Kidney capillary endothelial cell (primary cell): ENCODE measurements at regions not wholly inside any gene's neighbourhood (a gene's known extent, or its start where the extent isn't known, plus 50 kb on each side); places are given as distances from the start of the nearest gene placed in this dataset.
"Not testable (repeated sequence)": the region's sequence is repeated elsewhere in the genome, so short reads cannot be mapped to it uniquely, and the experiment has no call there.

Source experiments
- DNase-seq: peaks from one replicate; pipeline ENCODE4 v3.0.0-alpha.2; 2018; ENCODE audit warnings: low spot score

DNA sequence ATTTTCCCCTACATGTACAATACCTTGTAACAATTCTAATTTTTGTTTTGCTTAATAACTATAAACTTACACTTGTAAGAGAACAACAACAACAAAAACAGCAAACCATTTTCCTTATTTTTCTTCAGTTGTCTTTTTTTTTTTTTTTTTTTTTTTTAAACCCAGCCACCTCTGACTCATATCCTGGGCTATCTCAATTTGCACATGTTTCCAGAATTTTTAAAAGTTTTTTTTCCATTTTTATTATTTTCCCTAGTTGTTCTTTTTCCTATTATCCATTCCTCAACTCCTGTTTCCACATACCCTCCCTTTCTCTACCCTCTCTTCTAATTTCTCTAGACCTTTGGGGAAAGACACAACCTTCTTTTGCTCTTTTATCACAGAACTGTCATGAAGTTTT, 112.5 kb downstream of the EFEMP1 start:
- DNase-seq: no peak

DNA sequence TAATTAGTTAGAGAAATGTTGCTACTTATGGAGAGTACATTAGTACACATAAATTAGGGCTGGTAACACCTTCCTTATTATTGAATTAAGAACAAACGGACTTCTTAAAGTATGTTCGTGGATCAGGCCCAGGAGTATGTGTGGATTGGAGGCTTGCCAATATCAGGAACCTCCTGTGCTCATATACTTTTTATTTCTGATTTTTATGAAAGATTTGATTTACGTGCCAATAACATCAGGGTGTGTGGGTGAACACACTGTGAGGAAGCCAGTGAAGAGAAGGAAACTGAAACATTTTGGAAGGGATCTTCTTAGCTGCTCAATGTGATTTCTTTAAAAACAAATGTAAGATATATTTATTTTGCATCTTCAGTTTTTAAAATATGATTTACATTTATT, 113.0 kb downstream of the EFEMP1 start:
- no peak for DNase-seq

DNA sequence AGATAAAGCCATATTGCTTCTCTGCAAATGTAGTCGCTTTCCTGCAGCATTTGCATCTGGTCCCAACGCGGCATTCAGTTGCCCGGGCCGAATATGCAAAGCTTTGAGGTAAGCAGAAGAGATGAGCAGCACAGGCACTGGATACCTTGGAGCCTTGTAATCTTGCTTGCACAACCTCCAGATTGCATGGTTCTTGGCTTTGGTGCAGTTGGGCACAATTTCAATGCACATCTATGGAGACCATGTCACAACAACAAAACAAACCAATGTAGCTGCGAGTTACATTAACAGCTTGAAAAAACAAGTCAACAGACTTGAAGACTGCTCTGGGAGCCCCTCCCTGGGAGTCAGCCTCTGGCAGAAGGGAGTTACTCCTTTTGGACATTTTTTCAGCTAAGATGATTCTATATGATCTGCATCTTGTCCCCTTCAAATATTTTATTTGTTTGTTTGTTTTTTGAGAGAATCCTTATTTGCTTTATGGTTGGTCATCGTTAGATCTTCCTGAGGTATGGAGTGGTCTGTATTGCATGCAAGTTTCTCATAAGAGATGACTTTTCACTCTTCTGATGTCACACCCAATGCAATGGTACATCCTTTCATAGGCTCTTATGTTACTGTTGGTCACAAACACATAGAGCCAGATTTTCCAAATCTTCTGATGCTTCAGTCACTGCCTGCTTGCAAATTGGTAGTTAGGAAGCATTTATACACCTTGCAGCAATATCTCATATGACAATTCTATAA, 113.5 kb downstream of the EFEMP1 start:
- no peak for DNase-seq

DNA sequence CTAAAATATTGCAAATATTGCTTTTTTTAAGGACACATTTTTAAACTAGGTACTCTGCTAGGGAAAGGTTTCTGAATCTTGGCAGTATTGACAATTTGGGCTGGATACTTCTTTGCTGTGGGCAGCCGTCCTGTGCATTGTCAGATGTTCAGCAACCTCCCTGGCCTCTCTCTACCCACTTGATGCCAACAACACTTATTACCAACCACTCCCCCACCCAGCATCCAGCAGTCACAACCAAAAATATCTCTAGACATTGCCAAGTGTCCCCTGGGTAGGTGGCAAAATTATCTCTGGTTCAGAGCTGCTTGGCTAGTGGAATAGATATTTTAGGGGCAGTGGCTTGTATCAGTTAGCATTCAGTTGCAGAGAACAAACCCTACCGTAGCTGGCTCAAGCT, 114.3 kb upstream of the PNPT1 start:
- DNase-seq: no peak

DNA sequence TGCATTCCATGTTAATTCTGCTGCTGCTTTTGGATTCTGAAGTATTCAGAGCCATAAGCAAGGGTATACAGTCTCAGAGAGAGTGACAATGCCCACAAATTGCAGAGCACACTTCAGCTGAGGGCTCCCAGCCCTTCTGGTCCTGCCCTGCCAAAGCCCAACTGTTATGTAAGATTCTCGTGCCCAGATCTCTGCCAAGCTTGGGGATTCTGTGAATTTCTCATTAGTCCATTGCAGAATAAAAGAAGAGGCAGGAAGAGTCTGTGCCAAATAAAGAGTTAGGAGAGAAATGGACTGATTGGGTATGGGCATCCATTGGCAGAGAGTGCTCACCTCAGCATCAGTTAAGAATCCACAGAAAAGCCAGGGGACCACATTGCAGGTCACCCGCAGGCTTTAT, 112.0 kb upstream of the PNPT1 start:
- no peak for DNase-seq

DNA sequence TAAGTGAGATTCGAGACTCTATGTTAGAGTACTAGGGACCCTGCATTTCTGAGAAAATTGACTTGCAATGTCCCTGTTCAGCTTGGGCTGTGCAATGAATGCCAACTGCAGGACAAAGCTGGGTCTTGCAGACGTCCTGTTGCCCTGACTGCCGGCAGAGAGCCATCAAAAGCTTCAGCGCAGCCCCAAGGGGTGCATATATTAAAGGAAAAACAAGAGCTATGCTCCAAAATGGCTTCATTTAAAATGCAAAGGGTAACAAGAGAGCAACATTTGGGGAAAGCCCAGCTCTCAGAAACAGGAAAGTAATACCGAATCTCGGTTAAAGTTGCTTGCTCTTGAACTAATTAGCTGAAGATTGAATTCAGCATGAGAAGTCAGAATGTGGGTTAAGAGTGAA, 110.9 kb upstream of the PNPT1 start:
- DNase-seq: no peak

DNA sequence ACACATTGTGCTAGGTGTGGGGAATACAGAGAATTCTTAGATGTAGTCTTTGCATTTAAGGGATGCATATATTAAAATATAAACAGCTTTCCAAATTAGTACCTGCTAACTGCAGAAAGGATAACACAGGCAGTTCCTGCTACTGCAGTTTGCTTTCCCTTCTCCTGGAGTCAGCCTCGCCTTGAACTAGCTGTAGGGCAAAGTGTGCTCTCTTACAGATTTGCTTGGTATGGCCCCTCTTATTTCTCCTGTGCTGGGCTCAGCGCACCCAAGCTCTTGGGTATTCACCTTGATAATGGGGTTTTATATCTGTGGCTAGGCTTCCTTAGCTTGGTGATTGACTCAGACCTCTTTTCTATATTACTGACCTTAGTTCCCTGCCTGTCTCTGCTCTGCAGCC, 108.4 kb upstream of the PNPT1 start:
- DNase-seq: no peak

DNA sequence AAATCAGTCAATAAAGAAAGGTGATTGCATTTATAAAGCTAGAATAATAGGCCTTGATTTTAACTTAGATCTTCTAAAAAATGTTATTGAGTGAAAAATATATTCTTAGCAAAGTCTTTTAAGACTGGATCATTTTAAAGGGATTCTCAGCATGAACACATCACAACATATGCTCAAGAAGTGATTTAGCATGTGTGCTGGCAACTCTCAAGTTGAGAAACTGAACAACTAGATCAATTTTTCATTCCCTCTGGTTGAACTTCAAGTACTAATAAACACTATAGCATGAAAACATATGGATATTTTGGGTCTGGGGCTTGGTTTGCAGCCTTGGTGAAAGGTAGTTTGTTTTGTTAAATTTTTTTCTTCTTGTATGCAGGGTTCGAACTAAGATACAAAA, 107.8 kb upstream of the PNPT1 start:
- no peak for DNase-seq

DNA sequence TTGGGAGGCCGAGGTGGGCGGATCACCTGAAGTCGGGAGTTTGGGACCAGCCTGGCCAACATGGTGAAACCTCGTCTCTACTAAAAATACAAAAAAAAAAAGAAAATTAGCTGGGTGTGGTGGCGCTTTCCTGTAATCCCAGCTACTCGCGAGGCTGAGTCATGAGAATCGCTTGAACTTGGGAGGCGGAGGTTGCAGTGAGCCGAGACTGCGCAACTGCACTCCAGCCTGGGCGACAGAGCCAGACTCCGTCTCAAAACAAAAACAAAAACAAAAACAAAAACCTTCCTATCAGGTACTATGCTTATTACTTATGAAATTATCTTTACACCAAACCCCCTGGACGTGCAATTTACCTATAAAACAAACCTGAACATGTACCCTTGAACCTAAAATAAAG, 106.0 kb upstream of the PNPT1 start:
- DNase-seq: not testable (repeated sequence)

DNA sequence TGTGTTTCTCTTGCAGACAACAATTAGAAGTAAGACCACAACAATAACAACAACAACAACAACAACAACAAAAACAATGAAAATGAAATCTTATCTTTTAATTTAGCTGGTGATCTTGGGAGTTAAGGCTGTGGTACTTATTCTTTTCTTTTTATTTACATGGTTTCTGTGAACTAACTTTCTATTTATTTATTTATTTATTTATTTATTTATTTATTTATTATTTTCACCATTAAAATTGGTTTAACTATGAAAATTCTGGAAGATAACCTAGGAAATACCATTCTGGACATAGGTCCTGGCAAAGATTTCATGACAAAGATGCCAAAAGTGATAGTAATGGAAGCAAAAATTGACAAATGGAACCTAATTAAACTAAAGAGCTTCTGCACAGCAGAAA, 102.5 kb upstream of the PNPT1 start:
- DNase-seq: no peak

DNA sequence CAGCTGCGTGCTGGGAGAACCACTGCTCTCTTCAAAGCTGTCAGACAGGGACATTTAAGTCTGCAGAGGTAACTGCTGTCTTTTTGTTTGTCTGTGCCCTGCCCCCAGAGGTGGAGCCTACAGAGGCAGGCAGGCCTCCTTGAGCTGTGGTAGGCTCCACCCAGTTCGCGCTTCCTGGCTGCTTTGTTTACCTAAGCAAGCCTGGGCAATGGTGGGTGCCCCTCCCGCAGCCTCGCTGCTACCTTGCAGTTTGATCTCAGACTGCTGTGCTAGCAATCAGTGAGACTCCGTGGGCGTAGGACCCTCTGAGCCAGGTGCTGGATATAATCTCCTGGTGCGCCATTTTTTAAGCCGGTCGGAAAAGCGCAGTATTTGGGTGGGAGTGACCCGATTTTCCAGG, 100.0 kb upstream of the PNPT1 start:
- not testable (repeated sequence) for DNase-seq

DNA sequence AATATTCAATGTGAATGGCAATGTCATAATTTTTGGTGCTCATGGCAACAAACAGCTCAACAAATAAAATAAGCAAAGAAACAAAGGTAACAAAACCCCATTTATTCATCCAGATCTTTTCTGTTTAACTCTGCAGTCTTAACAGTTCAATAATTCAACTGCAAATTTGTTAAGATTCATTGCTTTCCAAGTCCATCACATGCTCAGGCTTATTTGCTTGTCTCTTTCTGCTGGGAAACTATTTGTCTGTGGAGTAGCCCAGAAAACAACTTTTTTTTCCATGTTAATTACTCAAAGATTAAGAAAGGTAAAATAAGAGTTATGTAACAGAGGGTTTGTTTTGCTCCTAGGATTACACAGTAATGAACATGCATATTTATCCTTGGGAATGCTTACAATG, 92.6 kb upstream of the PNPT1 start:
- DNase-seq: no peak

DNA sequence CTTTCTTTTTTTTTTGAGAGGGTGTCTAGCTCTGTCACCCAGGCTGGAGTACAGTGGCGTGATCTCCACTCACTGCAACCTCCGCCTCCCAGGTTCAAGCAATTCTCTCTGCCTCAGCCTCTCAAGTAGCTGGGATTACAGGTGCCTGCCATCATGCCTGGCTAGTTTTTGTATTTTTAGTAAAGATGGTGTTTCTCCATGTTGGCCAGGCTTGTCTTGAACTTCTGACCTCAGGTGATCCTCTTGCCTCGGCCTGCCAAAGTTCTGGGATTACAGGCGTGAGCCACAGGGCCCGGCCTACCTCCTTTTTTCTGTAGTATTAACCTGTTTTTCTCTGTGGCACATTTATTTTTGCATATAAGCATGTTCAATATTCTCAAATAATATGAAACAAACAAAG, 90.1 kb upstream of the PNPT1 start:
- not testable (repeated sequence) for DNase-seq

DNA sequence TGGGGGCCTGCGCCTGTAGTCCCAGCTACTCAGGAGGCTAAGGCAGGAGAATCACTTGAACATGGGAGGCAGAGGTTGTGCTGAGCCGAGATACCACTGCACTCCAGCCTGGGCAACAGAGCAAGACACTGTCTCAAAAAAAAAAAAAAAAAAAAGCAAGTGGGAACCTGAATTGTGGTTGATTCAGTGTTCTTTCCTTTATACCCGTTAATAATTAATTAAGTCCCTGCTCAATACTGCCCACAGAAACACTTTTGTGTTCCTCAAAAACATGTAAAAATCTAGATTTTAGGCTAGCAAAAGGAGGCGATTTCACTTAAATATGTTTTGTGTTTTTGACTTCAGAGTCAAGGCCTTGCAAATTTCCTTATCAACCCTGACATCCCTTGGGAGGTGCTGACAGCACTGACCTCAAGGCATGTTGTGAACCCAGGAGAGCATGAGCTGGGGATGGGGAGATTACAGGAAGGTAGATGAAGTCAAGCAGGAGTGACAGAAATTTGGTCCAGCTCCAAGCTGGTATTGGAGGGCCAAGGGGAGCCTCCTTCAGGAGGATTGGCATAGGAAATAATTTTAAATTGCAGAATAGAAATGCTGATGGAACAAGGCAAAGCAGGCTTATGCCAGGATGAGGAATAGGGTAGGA, 89.0 kb upstream of the PNPT1 start:
- DNase-seq: no peak

DNA sequence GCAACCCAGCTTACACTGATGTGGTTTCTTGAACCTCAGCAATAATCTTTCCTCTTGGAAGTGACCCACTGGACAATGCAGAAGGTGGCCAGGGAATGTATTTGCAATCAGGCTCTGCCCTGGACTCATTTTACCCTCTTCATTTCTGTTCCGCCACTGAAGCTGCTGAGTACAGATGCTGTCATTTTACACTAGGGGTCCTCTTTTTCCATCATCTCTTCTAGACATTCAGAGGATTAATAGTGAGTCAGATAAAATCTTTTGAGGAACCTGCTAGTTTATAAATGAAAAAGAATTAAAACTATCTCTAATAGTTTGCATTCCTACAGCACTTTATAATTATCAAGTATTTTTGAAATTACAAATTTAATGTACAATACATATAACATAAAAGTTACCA, 87.9 kb upstream of the PNPT1 start:
- no peak for DNase-seq

DNA sequence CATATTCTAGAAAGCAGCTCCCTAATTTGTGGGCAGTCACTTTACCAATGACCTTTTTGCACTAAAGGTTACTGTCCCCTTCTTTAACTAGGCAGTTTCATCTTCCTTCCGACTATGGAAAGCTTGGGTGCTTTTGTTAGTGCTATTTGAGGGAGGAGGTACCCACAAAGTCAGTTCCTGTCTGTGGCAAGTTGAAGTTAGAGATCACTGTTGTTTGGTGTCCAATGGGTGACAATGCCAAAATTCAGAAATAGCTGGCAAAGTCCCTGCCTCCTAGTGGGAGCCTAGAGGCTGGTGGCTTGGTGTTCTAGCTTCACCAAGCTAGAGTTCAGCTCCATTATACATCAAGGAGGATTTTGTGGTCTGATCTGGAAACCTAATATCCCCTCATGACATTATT, 87.1 kb upstream of the PNPT1 start:
- DNase-seq: no peak

DNA sequence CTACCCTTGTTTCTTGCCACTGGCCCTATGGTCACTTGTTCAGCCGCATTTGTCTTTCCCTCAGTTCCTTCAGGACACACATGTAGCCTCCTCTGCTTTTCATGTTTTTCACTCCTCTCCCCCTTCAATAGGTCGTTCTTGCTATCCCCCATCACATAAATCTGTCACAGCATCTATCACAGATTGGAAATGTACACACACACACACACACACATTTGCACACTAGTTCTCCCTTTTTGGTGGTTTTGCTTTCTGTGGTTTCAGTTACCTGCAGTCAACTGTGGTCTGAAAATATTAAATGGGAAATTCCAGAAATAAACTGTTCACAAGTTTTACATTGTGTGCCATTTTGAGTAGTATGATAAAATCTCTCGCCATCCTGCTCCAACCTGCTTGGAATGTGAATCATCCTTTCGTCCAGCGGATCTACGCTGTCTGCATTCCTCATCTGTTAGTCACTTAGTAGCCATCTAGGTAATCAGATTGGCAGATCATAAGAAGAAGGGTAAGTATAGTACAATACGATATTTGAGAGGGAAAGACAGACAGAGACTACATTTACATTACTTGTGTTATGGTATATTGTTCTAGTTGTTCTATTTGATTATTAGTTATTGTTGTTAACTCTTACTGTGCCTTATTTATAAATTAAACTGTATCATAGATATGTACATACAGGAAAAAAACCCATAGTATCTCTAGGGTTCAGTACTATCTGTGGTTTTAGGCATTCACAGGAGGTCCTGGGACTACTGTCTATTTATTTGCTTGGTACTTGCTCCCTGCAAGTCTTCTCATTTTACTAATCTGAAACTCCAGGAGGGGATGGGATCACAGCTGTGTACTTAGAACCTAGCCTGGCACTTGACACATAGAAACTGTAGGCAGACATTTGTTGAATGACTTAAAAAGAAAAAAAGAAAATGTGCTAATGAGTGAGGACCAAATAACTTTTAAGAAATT, 86.1 kb upstream of the PNPT1 start:
- DNase-seq: peak; percentile 36

DNA sequence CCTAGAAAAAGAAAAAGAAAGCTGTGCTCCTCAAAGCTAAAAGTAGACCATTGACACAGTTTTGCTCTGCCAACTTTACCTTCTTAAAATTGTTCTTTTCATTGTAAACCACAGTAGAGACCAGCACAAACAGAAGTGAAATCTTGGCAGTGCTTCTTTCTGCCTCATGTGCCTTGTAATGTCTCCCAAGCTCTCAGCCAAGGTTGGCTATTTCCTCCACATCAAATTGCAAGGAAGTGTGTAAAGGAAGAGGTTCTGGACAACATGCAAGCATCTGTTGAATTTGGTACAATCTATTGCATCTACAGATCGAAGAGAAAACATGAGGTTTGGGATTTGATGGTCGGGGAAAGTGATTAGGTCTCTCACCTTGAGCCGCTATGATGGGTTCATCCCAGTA, 83.3 kb upstream of the PNPT1 start:
- DNase-seq: no peak

DNA sequence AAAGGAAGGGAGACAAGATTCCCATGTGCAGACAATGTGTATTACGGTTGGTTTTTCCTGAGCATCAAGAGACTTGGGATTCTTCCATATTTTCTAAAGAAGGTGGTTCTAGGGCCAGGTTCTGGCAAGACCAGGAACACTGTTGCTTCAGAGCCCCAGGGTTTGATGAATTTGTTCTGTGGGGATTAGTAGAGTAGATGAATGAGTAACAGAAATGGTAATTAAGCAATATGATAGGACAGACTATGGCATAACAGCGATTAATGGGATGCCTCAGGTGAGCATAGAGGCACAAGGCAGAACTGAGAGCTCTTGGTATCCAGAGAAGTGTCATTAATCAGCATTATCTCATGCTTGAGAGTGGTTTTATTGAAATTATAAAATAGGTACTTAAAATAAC, 82.8 kb upstream of the PNPT1 start:
- DNase-seq: no peak

DNA sequence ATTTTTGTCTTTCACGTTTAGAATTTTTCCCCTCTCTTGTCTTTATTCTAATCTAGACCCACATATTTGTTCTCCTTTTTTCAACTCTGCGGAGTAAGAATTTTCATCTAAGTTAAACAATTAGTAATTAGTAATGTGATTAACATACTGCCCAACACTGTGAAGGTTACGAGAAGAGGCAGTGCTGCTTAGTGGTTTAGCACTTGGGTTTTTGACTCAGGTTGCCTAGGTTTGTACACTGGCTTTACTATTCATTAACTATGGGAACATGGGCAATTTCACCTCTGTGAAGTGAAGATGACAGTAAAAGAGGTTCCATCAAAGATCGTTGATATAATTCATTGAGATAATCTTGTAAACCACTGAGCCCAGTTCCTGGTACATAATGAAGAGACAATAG, 82.2 kb upstream of the PNPT1 start:
- DNase-seq: no peak

DNA sequence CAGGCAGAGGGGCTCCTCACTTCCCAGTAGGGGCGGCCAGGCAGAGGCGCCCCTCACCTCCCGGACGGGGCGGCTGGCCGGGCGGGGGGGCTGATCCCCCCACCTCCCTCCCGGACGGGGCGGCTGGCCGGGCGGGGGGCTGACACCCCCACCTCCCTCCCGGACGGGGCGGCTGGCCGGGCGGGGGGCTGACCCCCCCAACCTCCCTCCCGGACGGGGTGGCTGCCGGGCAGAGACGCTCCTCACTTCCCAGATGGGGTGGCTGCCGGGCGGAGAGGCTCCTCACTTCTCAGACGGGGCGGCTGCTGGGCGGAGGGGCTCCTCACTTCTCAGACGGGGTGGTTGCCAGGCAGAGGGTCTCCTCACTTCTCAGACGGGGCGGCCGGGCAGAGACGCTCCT, 80.0 kb upstream of the PNPT1 start:
- DNase-seq: not testable (repeated sequence)

DNA sequence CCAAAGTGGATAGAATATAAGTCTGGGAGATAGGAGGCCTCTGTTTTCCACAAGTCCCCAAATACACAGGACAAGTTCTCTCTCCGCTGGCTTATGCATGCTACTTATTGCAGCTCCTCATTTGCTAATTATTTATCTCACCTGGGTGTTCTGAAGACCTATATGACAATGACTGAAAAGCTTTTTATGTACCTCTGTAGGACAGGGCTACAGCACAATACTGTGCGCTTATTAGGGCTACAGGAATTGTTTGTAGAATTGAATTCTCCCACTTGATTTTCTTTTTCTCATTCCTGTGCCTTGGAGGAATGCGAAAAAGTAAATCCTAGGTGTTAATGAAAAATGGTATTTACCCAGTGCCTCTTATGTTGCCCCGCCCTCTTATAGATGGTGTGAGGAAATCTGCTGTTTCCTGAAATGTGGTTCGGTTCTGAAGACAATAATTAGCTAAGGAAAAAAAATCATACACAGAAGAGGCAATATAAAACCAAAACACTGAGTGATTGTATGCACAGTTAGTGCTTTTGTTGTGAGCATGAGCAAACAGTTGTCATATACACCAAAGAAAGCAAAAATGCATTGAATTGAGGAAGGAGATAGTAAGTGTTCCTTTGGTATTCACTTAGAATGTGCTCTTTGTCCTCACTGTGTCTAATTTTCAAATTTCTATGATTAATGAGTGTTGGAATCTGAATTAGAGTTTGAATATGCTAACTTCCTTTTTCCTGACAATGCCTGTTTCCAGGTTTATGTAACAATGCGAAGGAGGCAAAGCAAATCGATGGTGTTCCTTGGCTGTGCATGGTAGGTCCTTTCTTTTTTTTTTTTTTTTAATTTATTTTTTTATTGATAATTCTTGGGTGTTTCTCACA, 78.7 kb upstream of the PNPT1 start:
- DNase-seq: no peak
